MG63 (cell line): ENCODE measurements at regions not wholly inside any gene's neighbourhood (a gene's known extent, or its start where the extent isn't known, plus 50 kb on each side); places are given as distances from the start of the nearest gene placed in this dataset.
"Not testable (repeated sequence)": the region's sequence is repeated elsewhere in the genome, so short reads cannot be mapped to it uniquely, and the experiment has no call there.

Experiments
- DNase-seq: peaks from one replicate; pipeline ENCODE4 v3.0.0-alpha.2; 2020
- H3K27me3 ChIP-seq: fragments of 250-450 bp; sonication (Bioruptor Pico); 2 replicates; pipeline ENCODE4 v1.5.1; 2020; ENCODE audit warnings: mild to moderate bottlenecking, moderate library complexity
- H3K36me3 ChIP-seq: fragments of 250-450 bp; sonication (Bioruptor Pico); 2 replicates; pipeline ENCODE4 v1.5.1; 2020; ENCODE audit warnings: mild to moderate bottlenecking, moderate library complexity
- H3K4me3 ChIP-seq: fragments of 250-450 bp; sonication (Bioruptor Pico); 2 replicates; pipeline ENCODE4 v1.5.1; 2020; ENCODE audit warnings: mild to moderate bottlenecking, moderate library complexity
- H3K9me3 ChIP-seq: fragments of 250-450 bp; sonication (Bioruptor Pico); 2 replicates; pipeline ENCODE4 v1.5.1; 2020; ENCODE audit warnings: mild to moderate bottlenecking, moderate library complexity

GRCh38 chr2:23021311-23022120 lies 363.5 kb upstream of the KLHL29 start:
- no peaks in the 10 kb centered on the region for H3K27me3 ChIP-seq
- DNase-seq, result no peak
- no peaks in the 10 kb centered on the region for H3K36me3 ChIP-seq
- no peak overlapping the region for H3K4me3 ChIP-seq
- no peaks in the 10 kb centered on the region for H3K9me3 ChIP-seq

DNA sequence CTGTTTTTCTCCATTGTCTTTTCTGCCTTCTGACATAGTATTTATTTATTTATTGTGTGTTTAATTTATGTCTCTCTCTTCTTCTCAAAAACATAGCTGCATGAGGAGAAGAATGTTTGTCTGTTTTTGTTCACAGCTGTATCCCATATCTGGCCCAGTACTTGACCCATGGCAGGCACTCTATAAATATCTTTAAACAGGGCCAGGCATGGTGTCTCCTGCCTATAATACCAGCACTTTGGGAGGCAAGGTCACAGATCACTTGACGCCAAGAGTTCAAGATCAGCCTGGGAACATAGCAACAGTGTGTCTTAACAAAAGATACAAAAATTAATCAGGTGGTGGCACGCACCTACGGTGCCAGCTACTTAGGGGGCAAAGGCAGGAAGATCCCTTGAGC lies 361.3 kb upstream of the KLHL29 start:
- no peak for DNase-seq
- Histone ChIP-seq H3K36me3 (no peaks in the 10 kb centered on the region), H3K9me3 (no peaks in the 10 kb centered on the region), H3K4me3 (no peak overlapping the region), H3K27me3 (no peaks in the 10 kb centered on the region)

DNA sequence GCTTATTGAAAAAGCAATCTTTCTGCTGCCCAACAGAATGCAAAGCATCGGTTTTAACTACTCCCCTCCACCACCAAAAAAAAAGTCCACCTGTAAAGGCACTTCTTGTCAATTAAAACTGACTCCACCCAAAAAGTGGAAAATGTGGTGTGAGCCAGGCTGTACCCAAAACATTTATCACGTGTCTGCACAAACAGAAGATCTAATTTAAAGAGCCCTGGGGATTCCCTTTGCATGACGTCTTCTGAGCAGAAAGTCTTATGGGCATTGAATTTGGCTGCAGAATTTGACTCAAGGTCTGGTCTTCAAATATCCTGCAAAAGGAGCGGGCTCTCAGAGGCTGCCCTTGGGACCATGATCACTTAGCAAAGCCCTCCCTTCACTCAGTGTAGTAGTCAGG lies 358.3 kb upstream of the KLHL29 start:
- no peak for DNase-seq
- Histone ChIP-seq H3K9me3 (no peaks in the 10 kb centered on the region), H3K4me3 (no peak overlapping the region), H3K36me3 (no peaks in the 10 kb centered on the region), H3K27me3 (no peaks in the 10 kb centered on the region)

DNA sequence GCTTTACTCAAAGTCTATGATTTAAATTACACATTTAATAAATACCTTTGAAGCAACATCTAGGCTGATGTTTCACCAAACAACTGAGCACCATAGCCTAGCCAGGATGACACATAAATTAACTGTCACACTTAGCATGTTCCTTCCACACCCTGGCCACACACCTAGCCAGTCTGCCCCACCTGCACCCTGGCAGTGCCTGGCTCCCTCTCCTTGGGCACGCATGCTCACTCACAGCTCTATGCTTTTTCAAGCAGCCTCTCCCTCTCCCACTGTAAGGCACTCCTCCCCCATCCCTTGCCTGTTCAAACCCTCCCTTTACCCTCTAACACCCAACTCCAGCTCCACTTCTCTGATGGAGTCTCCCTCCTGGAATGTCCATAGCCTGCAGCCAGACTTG lies 357.6 kb upstream of the KLHL29 start:
- DNase-seq, result no peak
- no peak overlapping the region for H3K4me3 ChIP-seq
- no peaks in the 10 kb centered on the region for H3K36me3 ChIP-seq
- no peaks in the 10 kb centered on the region for H3K27me3 ChIP-seq
- no peaks in the 10 kb centered on the region for H3K9me3 ChIP-seq

DNA sequence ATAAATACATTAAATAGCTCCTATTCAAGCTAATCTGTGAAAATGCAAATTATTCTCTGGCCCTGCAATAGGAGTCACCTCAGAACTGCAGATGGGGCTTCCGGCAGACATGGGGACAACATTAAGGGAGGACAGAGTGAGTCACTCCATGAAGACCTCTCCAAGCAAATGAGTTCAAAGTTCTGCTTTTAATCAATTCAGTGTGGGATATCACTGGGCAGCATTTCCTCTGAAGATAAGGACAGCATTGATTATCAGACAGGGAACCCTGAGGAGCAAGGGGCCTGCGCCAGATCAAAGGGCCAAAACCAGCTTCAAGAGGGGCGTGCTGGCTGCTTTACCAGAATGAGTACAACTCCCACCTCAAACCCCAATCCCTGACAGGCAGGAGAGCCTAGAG lies 356.9 kb upstream of the KLHL29 start:
- Histone ChIP-seq H3K4me3 (no peak overlapping the region), H3K9me3 (0 out of 2 replicates have a peak, but pooled peaks cover 2% of the 10 kb centered on the region), H3K36me3 (no peaks in the 10 kb centered on the region), H3K27me3 (no peaks in the 10 kb centered on the region)
- DNase-seq, result no peak

DNA sequence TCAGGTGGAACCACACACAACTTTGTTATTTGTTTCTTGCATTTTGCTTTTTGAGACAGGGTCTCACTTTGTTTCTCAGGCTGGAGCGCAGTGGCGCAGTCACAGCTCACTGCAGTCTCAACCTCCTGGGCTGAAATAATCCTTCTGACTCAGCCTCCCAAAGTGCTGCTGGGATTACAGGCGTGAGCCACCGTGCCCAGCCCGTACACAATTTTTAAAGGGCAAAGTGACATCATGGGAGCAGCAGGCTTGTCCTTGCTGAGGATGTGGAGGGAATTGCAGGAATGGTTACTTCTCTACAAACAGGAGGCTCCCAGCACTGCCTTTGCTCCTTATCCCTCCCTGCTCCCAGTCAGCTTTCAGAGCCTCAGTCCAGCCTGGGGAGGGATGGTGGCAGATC lies 355.9 kb upstream of the KLHL29 start:
- H3K27me3 ChIP-seq, result no peaks in the 10 kb centered on the region
- 0 out of 2 replicates have a peak, but pooled peaks cover 2% of the 10 kb centered on the region for H3K9me3 ChIP-seq
- H3K36me3 ChIP-seq, result no peaks in the 10 kb centered on the region
- no peak overlapping the region for H3K4me3 ChIP-seq
- peak; percentile 17 for DNase-seq

DNA sequence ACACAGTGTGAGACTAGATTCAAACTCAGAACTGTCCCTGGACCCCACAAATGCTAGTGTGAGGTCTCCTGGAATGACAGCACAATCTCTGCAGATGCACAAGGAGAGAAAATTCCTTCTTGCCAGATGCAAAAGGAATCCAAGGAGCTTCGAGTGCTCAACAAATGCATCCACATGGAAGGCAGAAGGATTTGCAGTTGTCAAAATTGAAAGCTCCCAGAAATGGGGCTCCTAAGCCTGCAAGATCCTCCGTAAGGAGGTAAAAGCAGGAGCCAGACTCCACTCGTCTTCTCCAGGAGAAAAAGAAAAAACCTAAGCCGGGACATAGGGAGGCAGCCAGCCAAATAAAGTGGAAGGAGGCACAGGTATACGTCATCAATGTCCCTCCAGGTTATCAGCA lies 355.0 kb upstream of the KLHL29 start:
- Histone ChIP-seq H3K9me3 (0 out of 2 replicates have a peak, but pooled peaks cover 2% of the 10 kb centered on the region), H3K4me3 (no peak overlapping the region), H3K27me3 (no peaks in the 10 kb centered on the region), H3K36me3 (no peaks in the 10 kb centered on the region)
- no peak for DNase-seq

DNA sequence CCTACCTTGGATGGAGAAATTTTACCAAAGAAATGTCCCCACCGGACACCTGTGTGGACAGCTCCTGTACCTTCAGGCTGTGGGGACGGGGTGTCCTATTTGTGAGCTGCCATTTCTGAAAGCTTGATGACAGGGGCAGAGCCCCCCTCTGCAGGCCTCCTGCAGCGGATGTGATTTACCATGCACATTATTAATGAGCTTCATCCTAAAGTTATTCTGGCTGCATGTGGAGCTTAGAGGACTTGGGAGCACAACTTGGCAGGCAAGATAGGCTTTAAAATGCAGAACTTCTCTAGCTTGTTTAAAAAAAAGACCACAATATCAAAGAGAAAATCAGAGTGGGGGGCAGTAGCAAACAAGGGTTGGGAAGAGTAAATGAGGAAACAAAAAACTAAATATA lies 350.0 kb upstream of the KLHL29 start:
- no peaks in the 10 kb centered on the region for H3K27me3 ChIP-seq
- 0 out of 2 replicates have a peak, but pooled peaks cover 2% of the 10 kb centered on the region for H3K9me3 ChIP-seq
- H3K36me3 ChIP-seq, result no peaks in the 10 kb centered on the region
- DNase-seq, result no peak
- H3K4me3 ChIP-seq, result no peak overlapping the region

DNA sequence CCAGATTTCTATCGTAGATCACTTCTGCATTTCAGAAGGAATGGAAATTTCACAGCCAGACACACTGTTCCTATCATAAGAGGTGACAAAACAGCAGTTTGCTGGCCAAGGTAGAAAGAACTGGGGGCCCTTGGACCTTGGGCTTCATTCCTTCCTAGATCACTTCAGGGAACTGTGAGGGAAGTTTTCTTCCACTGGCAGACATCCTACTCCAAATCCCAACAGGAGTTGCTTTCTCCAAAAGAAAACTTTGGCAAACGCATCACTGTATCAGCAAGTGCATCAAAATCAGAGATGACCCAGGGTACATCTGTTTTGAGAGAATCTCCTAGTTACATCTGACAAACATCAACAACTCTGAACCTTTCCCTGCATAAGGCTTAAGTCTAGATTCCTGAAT lies 348.4 kb upstream of the KLHL29 start:
- no peaks in the 10 kb centered on the region for H3K27me3 ChIP-seq
- 0 out of 2 replicates have a peak, but pooled peaks cover 2% of the 10 kb centered on the region for H3K9me3 ChIP-seq
- no peak overlapping the region for H3K4me3 ChIP-seq
- no peak for DNase-seq
- no peaks in the 10 kb centered on the region for H3K36me3 ChIP-seq

- no peak for DNase-seq
- Histone ChIP-seq H3K36me3 (no peaks in the 10 kb centered on the region), H3K4me3 (no peak overlapping the region), H3K9me3 (0 out of 2 replicates have a peak, but pooled peaks cover 2% of the 10 kb centered on the region), H3K27me3 (no peaks in the 10 kb centered on the region)
These were observed 347.4 kb upstream of the KLHL29 start for GRCh38 chr2:23037596-23037995.

DNA sequence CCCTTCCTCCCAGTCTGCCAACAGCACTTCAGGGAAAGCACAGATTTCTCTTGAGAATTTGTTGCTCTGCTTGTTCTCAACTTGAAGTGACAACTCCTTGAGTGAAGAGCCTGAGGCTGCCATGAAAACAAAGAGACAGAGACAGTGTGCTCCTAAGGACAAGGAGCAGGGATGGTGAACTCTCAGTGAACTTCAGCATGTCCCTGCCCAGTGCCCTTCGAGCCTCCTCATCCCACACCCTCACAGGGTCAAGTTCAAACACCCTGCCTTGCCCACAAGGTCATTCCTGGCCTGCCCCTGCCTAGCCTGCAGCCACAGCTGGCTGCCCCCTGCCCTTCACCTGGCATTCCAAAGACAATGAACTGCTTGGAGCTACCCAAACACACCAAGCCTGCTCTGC lies 343.5 kb upstream of the KLHL29 start:
- Histone ChIP-seq H3K9me3 (no peaks in the 10 kb centered on the region), H3K36me3 (no peaks in the 10 kb centered on the region), H3K4me3 (no peak overlapping the region), H3K27me3 (no peaks in the 10 kb centered on the region)
- DNase-seq, result no peak

- Histone ChIP-seq H3K9me3 (no peaks in the 10 kb centered on the region), H3K27me3 (no peaks in the 10 kb centered on the region), H3K36me3 (no peaks in the 10 kb centered on the region), H3K4me3 (no peak overlapping the region)
- DNase-seq, result peak; percentile 84
These were observed 342.6 kb upstream of the KLHL29 start for GRCh38 chr2:23042216-23042906.

GRCh38 chr2:23050388-23050787 lies 334.6 kb upstream of the KLHL29 start:
- no peak for DNase-seq
- Histone ChIP-seq H3K36me3 (no peaks in the 10 kb centered on the region), H3K9me3 (no peaks in the 10 kb centered on the region), H3K4me3 (no peak overlapping the region), H3K27me3 (no peaks in the 10 kb centered on the region)

GRCh38 chr2:23053601-23054000 lies 331.4 kb upstream of the KLHL29 start:
- H3K4me3 ChIP-seq, result no peak overlapping the region
- no peaks in the 10 kb centered on the region for H3K36me3 ChIP-seq
- H3K9me3 ChIP-seq, result no peaks in the 10 kb centered on the region
- DNase-seq, result no peak
- H3K27me3 ChIP-seq, result no peaks in the 10 kb centered on the region

DNA sequence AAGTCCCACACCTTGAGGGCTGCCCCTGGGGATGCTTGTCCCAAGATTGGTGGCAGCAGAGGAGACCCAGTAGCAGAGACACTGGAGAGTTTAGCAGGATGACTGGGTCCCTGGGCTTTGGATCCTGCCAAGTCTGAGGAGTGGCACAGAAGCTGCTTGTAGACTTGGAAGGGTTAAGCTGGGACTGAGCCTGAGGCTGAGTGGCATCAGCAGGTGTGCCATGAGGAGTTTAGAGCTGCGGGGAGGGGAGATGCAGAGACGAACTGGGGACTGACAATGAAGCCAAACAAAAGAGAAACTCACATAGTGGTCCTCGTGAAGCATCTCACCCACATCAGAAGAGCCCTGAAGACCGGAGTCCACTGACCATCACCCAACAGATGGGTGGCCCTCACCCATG lies 329.7 kb upstream of the KLHL29 start:
- no peak for DNase-seq
- Histone ChIP-seq H3K4me3 (no peak overlapping the region), H3K9me3 (no peaks in the 10 kb centered on the region), H3K36me3 (no peaks in the 10 kb centered on the region), H3K27me3 (no peaks in the 10 kb centered on the region)

- not testable (repeated sequence) for H3K9me3 ChIP-seq, H3K36me3 ChIP-seq, H3K27me3 ChIP-seq, H3K4me3 ChIP-seq, DNase-seq
These were observed 328.1 kb upstream of the KLHL29 start for GRCh38 chr2:23056846-23057245.

GRCh38 chr2:23058435-23058834 lies 326.5 kb upstream of the KLHL29 start:
- DNase-seq, result no peak
- Histone ChIP-seq H3K27me3 (no peaks in the 10 kb centered on the region), H3K4me3 (no peak overlapping the region), H3K36me3 (no peaks in the 10 kb centered on the region), H3K9me3 (no peaks in the 10 kb centered on the region)

- Histone ChIP-seq H3K9me3 (no peaks in the 10 kb centered on the region), H3K27me3 (no peaks in the 10 kb centered on the region), H3K4me3 (no peak overlapping the region), H3K36me3 (no peaks in the 10 kb centered on the region)
- DNase-seq, result no peak
These were observed 319.8 kb upstream of the KLHL29 start for GRCh38 chr2:23065210-23065609.
